Keratinocyte (primary cell): ENCODE measurements at regions not wholly inside any gene's neighbourhood (a gene's known extent, or its start where the extent isn't known, plus 50 kb on each side); places are given as distances from the start of the nearest gene placed in this dataset.

ENCODE experiments used
- EZH2 ChIP-seq: IDR thresholded peaks from one replicate; pipeline ENCODE4 v1.6.1; 2012; ENCODE audit warnings: inconsistent platforms, mild to moderate bottlenecking, low read length, moderate library complexity
- TF ChIP-seq, protein P1 (sequence below), 3 experiments: IDR thresholded peaks in 1 of 3; conservative IDR thresholded peaks in 1 of 3; optimal IDR thresholded peaks in 1 of 3; 2 replicates in 2 of 3; 3 replicates in 1 of 3; pipeline versions ENCODE3 to v1.5.1; 2011; ENCODE audit warnings: low read length in 3 of 3, mild to moderate bottlenecking in 3 of 3, moderate library complexity in 2 of 3, control low read depth in 1 of 3, inconsistent platforms in 1 of 3; ENCODE audit not compliant: insufficient read depth in 2 of 3; ENCODE audit errors: extremely low read depth in 1 of 3

GRCh38 chr18:67735506-67735905 lies 219.0 kb upstream of the DSEL start:
- TF ChIP-seq, protein P1, sequence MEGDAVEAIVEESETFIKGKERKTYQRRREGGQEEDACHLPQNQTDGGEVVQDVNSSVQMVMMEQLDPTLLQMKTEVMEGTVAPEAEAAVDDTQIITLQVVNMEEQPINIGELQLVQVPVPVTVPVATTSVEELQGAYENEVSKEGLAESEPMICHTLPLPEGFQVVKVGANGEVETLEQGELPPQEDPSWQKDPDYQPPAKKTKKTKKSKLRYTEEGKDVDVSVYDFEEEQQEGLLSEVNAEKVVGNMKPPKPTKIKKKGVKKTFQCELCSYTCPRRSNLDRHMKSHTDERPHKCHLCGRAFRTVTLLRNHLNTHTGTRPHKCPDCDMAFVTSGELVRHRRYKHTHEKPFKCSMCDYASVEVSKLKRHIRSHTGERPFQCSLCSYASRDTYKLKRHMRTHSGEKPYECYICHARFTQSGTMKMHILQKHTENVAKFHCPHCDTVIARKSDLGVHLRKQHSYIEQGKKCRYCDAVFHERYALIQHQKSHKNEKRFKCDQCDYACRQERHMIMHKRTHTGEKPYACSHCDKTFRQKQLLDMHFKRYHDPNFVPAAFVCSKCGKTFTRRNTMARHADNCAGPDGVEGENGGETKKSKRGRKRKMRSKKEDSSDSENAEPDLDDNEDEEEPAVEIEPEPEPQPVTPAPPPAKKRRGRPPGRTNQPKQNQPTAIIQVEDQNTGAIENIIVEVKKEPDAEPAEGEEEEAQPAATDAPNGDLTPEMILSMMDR (optimal IDR thresholded peaks at IDR 0.05 in 1 of 3, IDR thresholded peaks at IDR 0.05 in 1 of 3, conservative IDR thresholded peaks at IDR 0.05 in 1 of 3; ENCODE audit: extremely low read depth in 1 of 3, insufficient read depth in 2 of 3, low read length in 3 of 3), result no peak
- TF ChIP-seq EZH2, result no peak
